ENCODE measurements at regions not wholly inside any gene's neighbourhood (a gene's known extent, or its start where the extent isn't known, plus 50 kb on each side); places are given as distances from the start of the nearest gene placed in this dataset.

GRCh38 chr1:87638636-87639035 is 310.0 kb downstream of the LMO4 start:
- Histone ChIP-seq H3K4me2 (ENCODE audit: low read length) (no peak overlapping the region), H3K36me3 (ENCODE audit: insufficient read depth, low read length) (no peaks in the 10 kb centered on the region), H3K27me3 (ENCODE audit: insufficient read depth, low read length) (no peaks in the 10 kb centered on the region), H3K9me3 (ENCODE audit: low read length) (no peaks in the 10 kb centered on the region), H3K9ac (ENCODE audit: low read length) (no peak overlapping the region), H3F3A (ENCODE audit: insufficient read depth, low read length) (no peaks in the 10 kb centered on the region), H3K79me2 (ENCODE audit: insufficient read depth, low read length) (no peaks in the 10 kb centered on the region), H2AFZ (ENCODE audit: low read length) (no peak overlapping the region), H4K20me1 (ENCODE audit: insufficient read depth, low read length) (no peaks in the 10 kb centered on the region), H3K9me2 (ENCODE audit: low read depth, low read length) (no peaks in the 10 kb centered on the region), H3K4me1 (ENCODE audit: insufficient read depth, low read length, severe bottlenecking) (no peaks in the 10 kb centered on the region), H3K27ac (ENCODE audit: low read depth, low read length, poor library complexity, severe bottlenecking) (no peak overlapping the region), H3K4me3 (ENCODE audit: low read depth, low read length, poor library complexity, severe bottlenecking) (no peak overlapping the region)
- TF ChIP-seq EZH2 (IDR thresholded peaks at IDR 0.05; ENCODE audit: borderline replicate concordance, low read length): no peak
- TF ChIP-seq, protein P1, sequence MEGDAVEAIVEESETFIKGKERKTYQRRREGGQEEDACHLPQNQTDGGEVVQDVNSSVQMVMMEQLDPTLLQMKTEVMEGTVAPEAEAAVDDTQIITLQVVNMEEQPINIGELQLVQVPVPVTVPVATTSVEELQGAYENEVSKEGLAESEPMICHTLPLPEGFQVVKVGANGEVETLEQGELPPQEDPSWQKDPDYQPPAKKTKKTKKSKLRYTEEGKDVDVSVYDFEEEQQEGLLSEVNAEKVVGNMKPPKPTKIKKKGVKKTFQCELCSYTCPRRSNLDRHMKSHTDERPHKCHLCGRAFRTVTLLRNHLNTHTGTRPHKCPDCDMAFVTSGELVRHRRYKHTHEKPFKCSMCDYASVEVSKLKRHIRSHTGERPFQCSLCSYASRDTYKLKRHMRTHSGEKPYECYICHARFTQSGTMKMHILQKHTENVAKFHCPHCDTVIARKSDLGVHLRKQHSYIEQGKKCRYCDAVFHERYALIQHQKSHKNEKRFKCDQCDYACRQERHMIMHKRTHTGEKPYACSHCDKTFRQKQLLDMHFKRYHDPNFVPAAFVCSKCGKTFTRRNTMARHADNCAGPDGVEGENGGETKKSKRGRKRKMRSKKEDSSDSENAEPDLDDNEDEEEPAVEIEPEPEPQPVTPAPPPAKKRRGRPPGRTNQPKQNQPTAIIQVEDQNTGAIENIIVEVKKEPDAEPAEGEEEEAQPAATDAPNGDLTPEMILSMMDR (IDR thresholded peaks at IDR 0.05; ENCODE audit: low read length): no peak

DNA sequence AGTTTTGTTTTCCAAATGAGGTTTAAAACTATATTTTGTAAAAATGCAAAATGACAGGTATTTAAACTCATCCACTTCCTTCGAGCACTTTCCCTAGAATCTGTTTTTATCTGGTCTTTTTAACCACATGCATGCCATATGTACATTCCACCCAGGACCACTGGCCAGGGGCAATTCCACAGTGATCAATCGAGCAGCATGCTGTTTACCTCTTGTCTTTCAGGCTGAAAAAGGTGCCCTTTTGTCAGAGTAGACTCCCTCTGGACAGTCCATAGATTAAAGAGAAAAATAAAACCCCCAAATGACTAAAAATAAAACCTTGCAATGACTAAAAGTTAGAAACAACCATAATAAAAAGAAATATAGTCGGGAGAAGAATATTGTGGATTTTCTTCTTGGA is 313.3 kb downstream of the LMO4 start:
- H3K27ac ChIP-seq (ENCODE audit: low read depth, low read length, poor library complexity, severe bottlenecking): no peak overlapping the region
- peaks cover 6% of the 10 kb centered on the region for H3K4me1 ChIP-seq (ENCODE audit: insufficient read depth, low read length, severe bottlenecking)
- H3K4me2 ChIP-seq (ENCODE audit: low read length): no peak overlapping the region
- no peaks in the 10 kb centered on the region for H3K9me3 ChIP-seq (ENCODE audit: low read length)
- H3K4me3 ChIP-seq (ENCODE audit: low read depth, low read length, poor library complexity, severe bottlenecking): no peak overlapping the region
- no peaks in the 10 kb centered on the region for H3K27me3 ChIP-seq (ENCODE audit: insufficient read depth, low read length)
- no peaks in the 10 kb centered on the region for H3K79me2 ChIP-seq (ENCODE audit: insufficient read depth, low read length)
- no peaks in the 10 kb centered on the region for H3K9me2 ChIP-seq (ENCODE audit: low read depth, low read length)
- TF ChIP-seq EZH2 (IDR thresholded peaks at IDR 0.05; ENCODE audit: borderline replicate concordance, low read length): no peak
- TF ChIP-seq, protein P1 (IDR thresholded peaks at IDR 0.05; ENCODE audit: low read length): no peak
- no peaks in the 10 kb centered on the region for H4K20me1 ChIP-seq (ENCODE audit: insufficient read depth, low read length)
- H3F3A ChIP-seq (ENCODE audit: insufficient read depth, low read length): no peaks in the 10 kb centered on the region
- no peak overlapping the region for H3K9ac ChIP-seq (ENCODE audit: low read length)
- H3K36me3 ChIP-seq (ENCODE audit: insufficient read depth, low read length): no peaks in the 10 kb centered on the region
- no peak overlapping the region for H2AFZ ChIP-seq (ENCODE audit: low read length)

DNA sequence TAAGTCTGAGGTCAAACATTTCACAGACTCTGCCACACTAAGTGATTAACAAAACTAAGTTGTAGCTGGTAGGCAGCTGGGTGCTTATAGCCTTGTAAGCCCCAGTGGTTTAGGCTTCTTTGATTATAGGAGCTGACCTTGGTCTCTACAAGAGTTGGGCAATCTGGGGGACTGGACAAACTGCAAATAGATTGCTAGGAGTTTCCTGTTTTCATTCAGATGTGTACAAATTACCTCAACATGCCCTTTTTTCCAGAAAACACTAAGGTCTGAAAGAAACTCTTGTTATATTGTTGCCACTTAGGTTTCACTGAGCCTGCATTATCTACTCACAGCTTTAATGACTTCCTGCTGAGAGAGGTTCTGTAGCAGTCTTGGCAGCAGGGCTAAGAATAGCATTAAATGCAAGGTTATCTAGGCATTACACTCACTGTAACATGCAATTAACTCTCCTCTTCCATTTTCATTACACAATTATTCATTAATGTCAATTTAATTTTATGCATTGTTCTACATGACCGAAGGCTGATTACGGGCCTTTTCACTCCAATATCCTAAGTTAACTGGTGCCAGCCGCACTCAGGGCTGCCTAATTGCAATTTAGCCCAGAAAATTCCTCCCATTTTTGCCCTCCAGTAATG is 314.0 kb downstream of the LMO4 start:
- Histone ChIP-seq H3F3A (ENCODE audit: insufficient read depth, low read length) (no peaks in the 10 kb centered on the region), H3K4me2 (ENCODE audit: low read length) (no peak overlapping the region), H3K4me1 (ENCODE audit: insufficient read depth, low read length, severe bottlenecking) (peaks cover 6% of the 10 kb centered on the region), H3K9me3 (ENCODE audit: low read length) (no peaks in the 10 kb centered on the region), H3K9me2 (ENCODE audit: low read depth, low read length) (no peaks in the 10 kb centered on the region), H3K4me3 (ENCODE audit: low read depth, low read length, poor library complexity, severe bottlenecking) (no peak overlapping the region), H3K9ac (ENCODE audit: low read length) (no peak overlapping the region), H3K79me2 (ENCODE audit: insufficient read depth, low read length) (no peaks in the 10 kb centered on the region), H2AFZ (ENCODE audit: low read length) (no peak overlapping the region), H3K36me3 (ENCODE audit: insufficient read depth, low read length) (no peaks in the 10 kb centered on the region), H3K27ac (ENCODE audit: low read depth, low read length, poor library complexity, severe bottlenecking) (no peak overlapping the region), H3K27me3 (ENCODE audit: insufficient read depth, low read length) (no peaks in the 10 kb centered on the region), H4K20me1 (ENCODE audit: insufficient read depth, low read length) (no peaks in the 10 kb centered on the region)
- TF ChIP-seq, protein P1 (IDR thresholded peaks at IDR 0.05; ENCODE audit: low read length): no peak
- no peak for TF ChIP-seq EZH2 (IDR thresholded peaks at IDR 0.05; ENCODE audit: borderline replicate concordance, low read length)

All from OCI-LY1 (cell line).